ENCODE measurements at regions not wholly inside any gene's neighbourhood (a gene's known extent, or its start where the extent isn't known, plus 50 kb on each side); places are given as distances from the start of the nearest gene placed in this dataset.

DNA sequence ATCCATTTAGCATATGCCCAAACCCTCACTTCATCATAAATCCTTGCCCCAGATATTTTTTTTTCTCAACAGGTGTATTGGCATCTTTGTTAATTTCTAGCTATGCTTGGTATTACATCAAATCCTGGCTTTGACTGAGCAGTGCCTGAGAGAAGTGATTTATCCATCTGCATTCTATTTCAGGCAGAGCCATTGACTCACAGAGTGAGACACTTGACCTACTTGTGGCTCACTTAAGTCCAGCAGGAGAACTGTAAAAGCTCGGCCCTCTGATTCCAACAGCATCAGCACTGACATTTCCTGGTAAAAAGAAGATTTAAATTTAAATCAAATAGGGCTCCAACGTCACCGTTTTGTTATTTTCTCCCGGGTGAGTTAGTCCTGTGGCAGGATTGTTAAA, 93.4 kb downstream of the PLK2 start:
- TF ChIP-seq EZH2 (IDR thresholded peaks at IDR 0.05; ENCODE audit: low read length): no peak
- TF ChIP-seq, protein P1, sequence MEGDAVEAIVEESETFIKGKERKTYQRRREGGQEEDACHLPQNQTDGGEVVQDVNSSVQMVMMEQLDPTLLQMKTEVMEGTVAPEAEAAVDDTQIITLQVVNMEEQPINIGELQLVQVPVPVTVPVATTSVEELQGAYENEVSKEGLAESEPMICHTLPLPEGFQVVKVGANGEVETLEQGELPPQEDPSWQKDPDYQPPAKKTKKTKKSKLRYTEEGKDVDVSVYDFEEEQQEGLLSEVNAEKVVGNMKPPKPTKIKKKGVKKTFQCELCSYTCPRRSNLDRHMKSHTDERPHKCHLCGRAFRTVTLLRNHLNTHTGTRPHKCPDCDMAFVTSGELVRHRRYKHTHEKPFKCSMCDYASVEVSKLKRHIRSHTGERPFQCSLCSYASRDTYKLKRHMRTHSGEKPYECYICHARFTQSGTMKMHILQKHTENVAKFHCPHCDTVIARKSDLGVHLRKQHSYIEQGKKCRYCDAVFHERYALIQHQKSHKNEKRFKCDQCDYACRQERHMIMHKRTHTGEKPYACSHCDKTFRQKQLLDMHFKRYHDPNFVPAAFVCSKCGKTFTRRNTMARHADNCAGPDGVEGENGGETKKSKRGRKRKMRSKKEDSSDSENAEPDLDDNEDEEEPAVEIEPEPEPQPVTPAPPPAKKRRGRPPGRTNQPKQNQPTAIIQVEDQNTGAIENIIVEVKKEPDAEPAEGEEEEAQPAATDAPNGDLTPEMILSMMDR (optimal IDR thresholded peaks at IDR 0.05 in 1 of 3, IDR thresholded peaks at IDR 0.05 in 1 of 3, conservative IDR thresholded peaks at IDR 0.05 in 1 of 3; ENCODE audit: extremely low read depth in 1 of 3, insufficient read depth in 2 of 3, low read length in 3 of 3): no peak
- no peaks in the 10 kb centered on the region for H3K4me1 ChIP-seq (ENCODE audit: control insufficient read depth, extremely low read depth, insufficient read depth, low read length)
- H3K79me2 ChIP-seq (ENCODE audit: control insufficient read depth, insufficient read depth, low read length): no peaks in the 10 kb centered on the region
- no peaks in the 10 kb centered on the region for H3K9me1 ChIP-seq (ENCODE audit: control insufficient read depth, extremely low read depth, insufficient read depth, low read length)
- DNase-seq (ENCODE audit: low read depth, low spot score): no peak
- H3K9ac ChIP-seq (ENCODE audit: control insufficient read depth, extremely low read depth, insufficient read depth, low read length): no peak overlapping the region
- H2AFZ ChIP-seq (ENCODE audit: control insufficient read depth, low read length): no peak overlapping the region
- no peak overlapping the region for H3K4me3 ChIP-seq (ENCODE audit: control insufficient read depth in 2 of 3, extremely low read depth in 1 of 3, insufficient read depth in 2 of 3, low read depth in 1 of 3, low read length in 3 of 3)
- H4K20me1 ChIP-seq (ENCODE audit: control insufficient read depth, extremely low read depth, insufficient read depth, low read length): no peaks in the 10 kb centered on the region
- H3K36me3 ChIP-seq (ENCODE audit: control insufficient read depth in 2 of 2, extremely low read depth in 1 of 2, insufficient read depth in 2 of 2, low read length in 2 of 2): no peaks in the 10 kb centered on the region
- dilution Hi-C loops (cut with MboI; ENCODE audit: extremely low pct_ligation_motif_present, low sequenced_read_pairs): no loop called here
- H3K27me3 ChIP-seq (ENCODE audit: control insufficient read depth, extremely low read depth, insufficient read depth, low read length): no peaks in the 10 kb centered on the region
- no peaks in the 10 kb centered on the region for H3K9me3 ChIP-seq (ENCODE audit: control insufficient read depth, low read depth, low read length)
- no peak overlapping the region for H3K4me2 ChIP-seq (ENCODE audit: control insufficient read depth, extremely low read depth, insufficient read depth, low read depth, low read length)
- no peak overlapping the region for H3K27ac ChIP-seq (ENCODE audit: control insufficient read depth, insufficient read depth, low read length)
- FAIRE-seq: no peak

DNA sequence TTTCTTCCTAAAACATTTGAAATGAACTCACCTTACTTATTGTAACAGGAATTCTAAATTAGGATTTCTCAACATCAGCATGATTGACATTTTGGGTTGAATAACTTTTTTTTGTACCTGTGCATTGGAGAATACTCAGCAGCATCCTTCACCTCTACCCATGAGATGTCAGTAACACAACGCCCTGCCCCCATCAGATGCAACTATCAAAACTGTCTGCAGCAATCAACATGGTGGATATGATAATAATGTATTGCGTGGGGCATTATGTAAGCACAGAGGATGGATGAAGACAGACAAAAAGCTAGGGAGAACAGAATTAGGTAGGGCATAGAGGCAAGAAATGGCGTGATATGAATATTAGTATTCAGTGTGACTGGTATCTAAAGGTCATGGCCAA, 94.1 kb downstream of the PLK2 start:
- DNase-seq (ENCODE audit: low read depth, low spot score): no peak
- Histone ChIP-seq H3K9me1 (ENCODE audit: control insufficient read depth, extremely low read depth, insufficient read depth, low read length) (no peaks in the 10 kb centered on the region), H4K20me1 (ENCODE audit: control insufficient read depth, extremely low read depth, insufficient read depth, low read length) (no peaks in the 10 kb centered on the region), H3K27ac (ENCODE audit: control insufficient read depth, insufficient read depth, low read length) (no peak overlapping the region), H3K9ac (ENCODE audit: control insufficient read depth, extremely low read depth, insufficient read depth, low read length) (no peak overlapping the region), H3K36me3 (ENCODE audit: control insufficient read depth in 2 of 2, extremely low read depth in 1 of 2, insufficient read depth in 2 of 2, low read length in 2 of 2) (no peaks in the 10 kb centered on the region), H3K4me3 (ENCODE audit: control insufficient read depth in 2 of 3, extremely low read depth in 1 of 3, insufficient read depth in 2 of 3, low read depth in 1 of 3, low read length in 3 of 3) (no peak overlapping the region), H2AFZ (ENCODE audit: control insufficient read depth, low read length) (no peak overlapping the region), H3K79me2 (ENCODE audit: control insufficient read depth, insufficient read depth, low read length) (no peaks in the 10 kb centered on the region), H3K4me1 (ENCODE audit: control insufficient read depth, extremely low read depth, insufficient read depth, low read length) (no peaks in the 10 kb centered on the region), H3K27me3 (ENCODE audit: control insufficient read depth, extremely low read depth, insufficient read depth, low read length) (no peaks in the 10 kb centered on the region), H3K4me2 (ENCODE audit: control insufficient read depth, extremely low read depth, insufficient read depth, low read depth, low read length) (no peak overlapping the region), H3K9me3 (ENCODE audit: control insufficient read depth, low read depth, low read length) (no peaks in the 10 kb centered on the region)
- TF ChIP-seq EZH2 (IDR thresholded peaks at IDR 0.05; ENCODE audit: low read length): no peak
- TF ChIP-seq, protein P1 (optimal IDR thresholded peaks at IDR 0.05 in 1 of 3, IDR thresholded peaks at IDR 0.05 in 1 of 3, conservative IDR thresholded peaks at IDR 0.05 in 1 of 3; ENCODE audit: extremely low read depth in 1 of 3, insufficient read depth in 2 of 3, low read length in 3 of 3): no peak
- dilution Hi-C loops (cut with MboI; ENCODE audit: extremely low pct_ligation_motif_present, low sequenced_read_pairs): no loop called here
- FAIRE-seq: no peak
